ENCODE measurements at regions not wholly inside any gene's neighbourhood (a gene's known extent, or its start where the extent isn't known, plus 50 kb on each side); places are given as distances from the start of the nearest gene placed in this dataset.
"Not testable (repeated sequence)": the region's sequence is repeated elsewhere in the genome, so short reads cannot be mapped to it uniquely, and the experiment has no call there.

DNA sequence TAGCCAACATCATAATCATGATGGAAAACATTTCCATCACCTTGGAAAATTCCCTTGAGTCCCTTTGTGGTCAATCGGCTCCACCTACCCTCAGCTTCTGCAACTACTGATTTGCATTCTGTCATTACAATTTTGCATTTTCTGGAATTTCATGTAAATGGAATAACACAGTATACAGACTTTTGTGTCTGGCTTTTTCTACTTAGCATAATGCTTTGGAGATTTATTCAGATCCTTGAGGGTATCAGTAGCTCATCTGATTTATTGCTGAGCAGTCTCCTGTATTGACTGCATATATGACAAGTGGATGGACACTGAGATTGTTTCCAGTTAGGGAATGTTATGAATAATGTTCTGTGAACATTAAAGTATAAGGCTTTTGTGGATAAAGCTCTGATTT lies 358.3 kb downstream of the USP25 start:
- no peak for ATAC-seq
- intact Hi-C loops (cut with DNase I, micrococcal nuclease), result no loop called here

DNA sequence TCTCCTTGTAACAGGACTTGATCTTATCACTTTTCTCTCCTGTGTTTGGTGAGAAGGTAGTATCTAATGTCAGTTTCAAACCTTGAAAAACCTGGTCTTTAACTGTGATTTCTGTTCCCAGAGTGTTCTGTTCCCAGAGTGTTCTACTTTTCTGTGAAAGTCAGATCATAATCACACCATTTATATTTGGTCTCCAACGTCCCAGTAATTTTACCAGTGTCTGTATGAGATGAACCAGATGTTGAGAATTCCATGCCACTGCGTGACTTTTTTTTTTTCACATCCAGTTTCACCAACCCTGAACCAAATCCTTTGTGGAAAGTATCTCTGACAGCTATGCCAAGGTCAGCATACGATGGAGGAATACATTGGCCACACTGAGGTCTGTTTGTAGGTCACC lies 365.2 kb downstream of the USP25 start:
- intact Hi-C loops (cut with DNase I, micrococcal nuclease), result no loop called here
- ATAC-seq (no peak), DNase-seq (no peak)

More for the DNA sequence above, 358.3 kb downstream of the USP25 start:
- no peak for DNase-seq

- no peak for DNase-seq
- intact Hi-C loops (cut with DNase I, micrococcal nuclease), result no loop called here
- no peak for ATAC-seq
Observed at GRCh38 chr21:16096988-16097387, 367.2 kb downstream of the USP25 start.

- intact Hi-C loops (cut with DNase I, micrococcal nuclease), result no loop called here
- DNase-seq (no peak), ATAC-seq (no peak)
Observed at GRCh38 chr21:16102113-16102512, 372.3 kb downstream of the USP25 start.

- ATAC-seq (no peak), DNase-seq (no peak)
- intact Hi-C loops (cut with DNase I, micrococcal nuclease), result no loop called here
Observed at GRCh38 chr21:16108561-16109075, 378.8 kb downstream of the USP25 start.

GRCh38 chr21:16113052-16113715 lies 383.4 kb downstream of the USP25 start:
- ATAC-seq, result no peak
- DNase-seq, result no peak
- intact Hi-C loops (cut with DNase I, micrococcal nuclease), result no loop called here

GRCh38 chr21:16115461-16115860 lies 385.7 kb downstream of the USP25 start:
- no peak for ATAC-seq
- intact Hi-C loops (cut with DNase I, micrococcal nuclease), result no loop called here

DNA sequence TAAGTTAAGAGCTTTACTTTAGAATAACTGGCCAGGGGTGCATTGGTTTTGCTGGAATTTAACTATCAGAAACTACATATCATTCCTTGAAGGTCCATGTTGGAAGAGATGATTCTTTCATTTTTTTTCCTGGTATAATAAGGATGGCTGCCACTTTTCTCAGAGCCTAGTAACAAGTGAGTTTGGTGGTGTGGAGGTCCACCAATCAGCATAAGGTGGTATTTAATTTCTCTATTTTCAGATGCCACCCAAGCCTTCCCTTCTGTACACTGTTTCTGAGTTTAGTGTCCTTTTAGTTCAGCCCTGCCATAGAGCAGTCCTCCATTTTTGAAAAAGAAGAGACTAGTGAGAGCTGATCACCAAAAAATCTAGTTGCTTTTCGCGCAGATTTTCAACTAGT lies 386.3 kb downstream of the USP25 start:
- intact Hi-C loops (cut with DNase I, micrococcal nuclease), result no loop called here
- ATAC-seq (no peak), DNase-seq (no peak)

More at GRCh38 chr21:16115461-16115860, 385.7 kb downstream of the USP25 start:
- no peak for DNase-seq

- intact Hi-C loops (cut with DNase I, micrococcal nuclease), result no loop called here
- ATAC-seq, result no peak
Observed at GRCh38 chr21:16116798-16117197, 387.0 kb downstream of the USP25 start.

GRCh38 chr21:16117331-16117730 lies 387.5 kb downstream of the USP25 start:
- ATAC-seq (no peak), DNase-seq (no peak)
- intact Hi-C loops (cut with DNase I, micrococcal nuclease), result no loop called here

More at GRCh38 chr21:16116798-16117197, 387.0 kb downstream of the USP25 start:
- no peak for DNase-seq

DNA sequence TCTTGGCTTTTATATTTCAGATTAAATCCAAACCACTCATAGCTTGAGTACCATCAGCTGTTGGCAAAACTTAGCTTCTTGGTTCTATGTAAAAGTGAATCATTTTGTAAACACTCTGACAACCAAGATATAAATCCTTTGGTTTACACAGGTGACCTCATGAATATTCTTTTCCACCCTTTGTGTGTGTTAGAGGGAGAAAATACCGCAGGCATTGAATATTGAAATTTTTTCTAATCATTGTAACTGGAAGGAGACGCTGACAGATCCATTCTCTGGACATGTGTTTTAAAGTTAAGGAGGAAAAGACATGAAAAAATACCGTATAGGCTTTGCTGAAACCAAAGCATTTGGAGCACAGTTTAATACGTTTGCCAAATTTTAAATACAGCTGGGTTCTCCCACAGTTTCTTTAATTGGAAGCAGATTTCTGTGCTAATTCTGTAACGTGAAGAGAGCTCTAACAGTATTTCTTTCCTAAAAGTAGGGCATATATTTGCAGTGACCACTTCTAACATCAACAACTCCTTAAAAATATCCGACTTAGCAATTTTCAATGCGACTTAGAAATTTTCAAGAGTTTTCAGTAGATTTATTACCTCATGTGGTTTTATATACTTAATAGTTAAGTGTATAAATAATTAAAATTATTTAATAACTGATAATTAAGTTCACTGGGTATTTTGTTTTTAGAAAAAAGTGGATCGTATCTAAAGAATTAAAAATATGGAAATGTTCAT lies 388.2 kb downstream of the USP25 start:
- no peak for ATAC-seq
- DNase-seq, result no peak
- intact Hi-C loops (cut with DNase I, micrococcal nuclease), result no loop called here

- ATAC-seq (no peak), DNase-seq (no peak)
- intact Hi-C loops (cut with DNase I, micrococcal nuclease), result no loop called here
Observed at GRCh38 chr21:16124378-16125138, 394.8 kb downstream of the USP25 start.

GRCh38 chr21:16125274-16125673 lies 395.5 kb downstream of the USP25 start:
- no peak for DNase-seq
- ATAC-seq, result no peak
- intact Hi-C loops (cut with DNase I, micrococcal nuclease), result no loop called here

DNA sequence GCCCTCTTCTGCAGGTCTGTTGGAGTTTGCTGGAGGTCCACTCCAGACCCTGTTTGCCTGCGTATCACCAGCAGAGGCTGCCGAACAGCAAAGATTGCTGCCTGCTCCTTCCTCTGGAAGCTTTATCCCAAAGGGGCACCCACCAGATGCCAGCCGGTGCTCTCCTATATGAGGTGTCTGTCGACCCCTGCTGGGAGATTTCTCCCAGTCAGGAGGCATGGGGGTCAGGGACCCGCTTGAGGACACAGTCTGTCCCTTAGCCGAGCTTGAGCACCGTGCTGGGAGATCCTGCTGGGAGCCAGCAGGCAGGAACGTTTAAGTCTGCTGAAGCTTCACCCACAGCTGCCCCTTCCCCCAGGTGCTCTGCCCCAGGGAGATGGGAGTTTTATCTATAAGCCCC lies 402.7 kb downstream of the USP25 start:
- intact Hi-C loops (cut with DNase I, micrococcal nuclease); ATAC-seq; DNase-seq: not testable (repeated sequence)

- intact Hi-C loops (cut with DNase I, micrococcal nuclease), result no loop called here
- ATAC-seq (no peak), DNase-seq (no peak)
Observed at GRCh38 chr21:16133248-16133647, 403.5 kb downstream of the USP25 start.

DNA sequence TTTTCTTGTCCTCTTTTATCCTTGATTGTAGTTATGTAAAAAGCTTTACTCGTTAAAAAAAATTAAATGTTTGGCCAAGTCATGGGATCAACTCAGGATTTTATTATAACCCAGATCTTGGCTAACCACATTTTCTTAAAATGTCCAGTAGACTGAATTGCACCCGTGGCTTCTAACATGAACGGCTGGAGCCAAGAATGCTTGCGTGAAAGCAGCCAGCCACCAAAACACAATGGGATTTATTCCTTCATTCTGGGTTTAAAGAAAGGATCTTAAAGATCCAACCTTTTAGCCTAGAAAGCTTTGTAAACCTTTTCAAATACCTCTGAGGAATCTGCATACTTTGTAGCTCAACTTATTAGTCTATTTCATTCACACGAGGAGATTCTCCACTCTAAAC lies 404.4 kb downstream of the USP25 start:
- intact Hi-C loops (cut with DNase I, micrococcal nuclease), result no loop called here
- DNase-seq (no peak), ATAC-seq (no peak)

GRCh38 chr21:16137106-16137505 lies 407.3 kb downstream of the USP25 start:
- intact Hi-C loops (cut with DNase I, micrococcal nuclease), result no loop called here
- DNase-seq (no peak), ATAC-seq (no peak)

DNA sequence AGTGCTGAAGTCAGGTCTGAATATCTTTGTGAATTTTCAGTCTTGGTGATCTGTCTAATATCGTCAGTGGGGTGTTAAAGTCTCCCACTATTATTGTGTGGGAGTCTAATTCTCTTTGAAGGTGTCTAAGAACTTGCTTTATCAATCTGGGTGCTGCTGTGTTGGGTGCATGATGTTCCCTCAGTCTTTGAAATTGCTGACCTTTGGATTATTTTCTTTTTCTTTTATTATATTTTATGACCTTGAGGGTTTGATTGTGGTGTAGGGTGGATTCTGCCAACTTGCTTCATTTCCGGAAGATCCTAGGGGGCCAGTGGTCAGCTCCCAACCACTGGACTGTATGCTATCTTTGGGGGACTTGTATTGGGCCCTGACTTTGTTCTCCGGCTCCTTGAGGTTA lies 415.3 kb downstream of the USP25 start:
- ATAC-seq, result no peak
- DNase-seq, result no peak
- intact Hi-C loops (cut with DNase I, micrococcal nuclease), result no loop called here

DNA sequence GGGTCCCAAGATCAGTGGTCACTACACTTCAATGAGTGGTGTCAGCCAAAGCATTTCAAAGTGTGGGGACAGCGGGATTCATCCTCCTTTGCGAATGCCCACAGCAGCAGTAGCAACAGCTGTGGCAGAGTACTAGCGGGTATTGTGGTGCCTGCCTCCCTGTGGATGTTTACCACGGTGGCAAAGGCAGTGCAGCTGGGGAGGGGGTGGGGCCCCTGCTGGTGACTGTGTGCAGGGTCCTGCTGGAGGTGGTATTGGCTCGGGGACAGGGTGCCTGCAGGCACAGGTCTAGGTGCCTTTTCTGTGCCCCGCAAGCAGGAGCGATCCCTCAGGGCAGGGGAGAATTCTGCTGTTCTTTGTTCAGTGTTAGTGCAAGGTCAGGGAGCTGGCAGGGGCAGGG lies 415.7 kb downstream of the USP25 start:
- intact Hi-C loops (cut with DNase I, micrococcal nuclease), result no loop called here
- DNase-seq (no peak), ATAC-seq (no peak)

DNA sequence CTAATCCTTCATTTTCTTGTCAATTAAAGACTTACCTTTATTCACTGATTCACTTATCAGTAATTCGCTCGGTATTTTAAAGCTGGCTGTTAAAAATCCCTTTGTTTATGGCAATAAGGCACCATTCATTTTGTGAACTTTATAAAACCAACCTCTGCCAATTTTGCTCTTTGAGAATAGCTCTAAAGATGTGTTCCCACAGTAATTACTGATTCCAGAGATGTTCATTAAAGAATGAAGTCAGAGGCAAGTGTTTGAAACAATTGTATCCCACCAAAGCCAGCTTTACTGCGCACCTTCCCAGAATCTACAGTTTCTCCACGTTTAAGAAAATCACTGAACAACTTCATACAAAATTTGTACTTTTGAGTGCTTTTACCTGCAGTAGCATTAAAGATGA lies 424.5 kb downstream of the USP25 start:
- intact Hi-C loops (cut with DNase I, micrococcal nuclease), result no loop called here
- no peak for ATAC-seq
- DNase-seq, result no peak
